GM19043 (cell line): ENCODE measurements at regions not wholly inside any gene's neighbourhood (a gene's known extent, or its start where the extent isn't known, plus 50 kb on each side); places are given as distances from the start of the nearest gene placed in this dataset.

Experiments
- ATAC-seq: cut with Tn5 transposase; IDR thresholded peaks from one replicate; pipeline ENCODE4 v1.9.1; 2021; ENCODE audit warnings: low read depth; ENCODE audit not compliant: unreplicated experiment

DNA sequence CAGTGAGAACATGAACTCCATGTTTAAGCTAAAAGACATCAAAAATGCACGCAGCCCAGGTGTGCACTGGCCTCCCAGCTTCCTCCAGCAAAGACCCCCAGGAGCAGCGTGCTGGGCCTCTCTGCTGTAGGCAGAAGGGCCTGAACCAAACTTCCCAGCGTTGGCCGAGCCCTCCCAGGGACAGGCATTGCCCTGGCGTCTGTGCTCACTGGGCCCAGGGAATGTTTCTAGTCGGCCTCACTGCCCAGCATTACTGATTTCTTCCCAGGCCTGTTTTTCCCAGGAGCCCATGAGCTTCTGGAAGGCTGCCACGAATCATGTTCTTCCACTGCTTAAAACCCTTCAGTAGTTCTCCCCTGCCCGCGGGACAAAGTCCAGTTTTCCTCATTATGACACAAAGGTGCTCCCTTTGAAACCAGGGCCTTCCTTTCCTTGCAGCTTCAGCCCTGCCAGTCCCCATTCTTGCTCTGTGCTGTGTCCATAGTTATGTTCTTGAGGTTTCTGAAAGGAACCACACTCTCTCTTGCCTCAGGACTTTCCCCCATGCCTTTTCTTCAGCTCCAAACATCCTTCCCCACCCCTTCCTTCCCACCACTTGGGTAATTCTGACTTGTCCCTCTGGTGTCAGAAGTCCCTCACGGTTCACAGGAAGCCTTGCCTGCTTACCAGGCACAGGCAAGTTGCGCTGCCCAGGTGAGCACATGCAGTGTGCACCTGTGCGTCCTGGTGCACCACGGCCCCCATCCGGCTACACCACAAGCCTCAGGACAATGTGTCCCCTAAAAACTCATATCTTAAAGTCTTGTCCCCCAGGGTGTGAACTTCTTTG, 93.4 kb upstream of the ENPP6 start:
- ATAC-seq, result no peak

GRCh38 chr4:184310171-184310567, 92.5 kb upstream of the ENPP6 start:
- ATAC-seq, result no peak

DNA sequence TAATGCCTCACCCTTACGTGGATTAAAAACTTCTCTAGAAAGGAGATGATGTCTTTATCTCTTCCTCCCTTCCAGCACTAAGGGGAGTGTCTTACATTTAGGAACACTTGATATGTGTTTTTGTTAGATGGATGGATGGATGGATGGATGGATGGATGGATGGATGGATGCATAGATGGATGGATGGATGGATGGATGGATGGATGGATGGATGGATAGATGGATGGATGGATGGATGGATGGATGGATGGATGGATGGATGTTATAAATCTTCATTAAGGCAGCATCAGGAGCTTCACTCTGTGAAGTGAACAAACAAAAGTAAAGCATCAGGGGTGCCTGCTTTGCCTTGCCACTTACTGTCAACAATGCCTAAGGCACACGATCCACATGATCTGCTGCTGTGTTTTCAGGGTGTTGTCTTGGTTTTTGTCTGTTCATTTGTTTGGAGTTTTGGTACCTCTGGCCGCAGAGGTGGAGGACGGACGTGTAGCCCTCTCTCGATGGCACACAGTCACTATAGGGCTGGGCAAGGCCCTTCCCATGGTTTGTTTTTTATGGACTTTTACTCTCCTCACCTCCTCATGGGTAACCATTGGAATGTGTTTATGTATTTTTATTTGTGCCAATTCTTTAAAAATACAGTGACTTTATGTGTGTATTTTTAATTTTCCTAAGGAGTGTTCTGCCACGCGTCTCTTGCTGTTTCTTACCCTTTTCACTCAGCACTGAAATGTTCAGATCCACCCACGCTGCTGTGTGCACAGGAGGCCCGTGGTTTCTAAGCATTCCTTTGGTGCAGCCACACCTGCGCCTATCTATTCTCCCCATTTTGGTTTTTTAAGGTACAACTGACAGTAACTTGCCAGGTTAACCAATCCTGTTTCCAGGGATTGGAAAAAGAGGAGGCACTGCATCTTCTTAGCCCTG, 91.8 kb upstream of the ENPP6 start:
- no peak for ATAC-seq

GRCh38 chr4:184306949-184307348, 89.3 kb upstream of the ENPP6 start:
- no peak for ATAC-seq

GRCh38 chr4:184306470-184306869, 88.8 kb upstream of the ENPP6 start:
- ATAC-seq, result no peak

DNA sequence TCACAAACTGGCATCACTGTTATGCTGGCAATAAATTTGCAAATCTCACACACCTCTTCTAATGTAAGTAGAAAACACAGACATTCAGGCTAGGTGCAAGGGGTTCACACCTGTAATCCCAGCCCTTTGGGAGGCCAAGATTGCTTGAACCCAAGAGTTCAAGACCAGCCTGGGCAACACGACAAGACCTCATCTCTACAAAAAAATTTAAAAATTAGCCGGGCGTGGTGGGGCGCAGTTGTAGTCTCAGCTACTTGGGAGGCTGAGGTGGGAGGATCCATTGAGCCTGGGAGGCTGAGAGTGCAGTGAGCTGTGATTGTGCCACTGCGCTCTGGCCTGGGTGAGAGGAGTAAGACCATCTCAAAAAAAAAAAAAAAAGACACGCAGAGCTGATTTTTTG, 83.1 kb upstream of the ENPP6 start:
- no peak for ATAC-seq

- ATAC-seq, result no peak
Measured at GRCh38 chr4:184298254-184298653, 80.6 kb upstream of the ENPP6 start.

GRCh38 chr4:184295206-184295605, 77.5 kb upstream of the ENPP6 start:
- no peak for ATAC-seq

DNA sequence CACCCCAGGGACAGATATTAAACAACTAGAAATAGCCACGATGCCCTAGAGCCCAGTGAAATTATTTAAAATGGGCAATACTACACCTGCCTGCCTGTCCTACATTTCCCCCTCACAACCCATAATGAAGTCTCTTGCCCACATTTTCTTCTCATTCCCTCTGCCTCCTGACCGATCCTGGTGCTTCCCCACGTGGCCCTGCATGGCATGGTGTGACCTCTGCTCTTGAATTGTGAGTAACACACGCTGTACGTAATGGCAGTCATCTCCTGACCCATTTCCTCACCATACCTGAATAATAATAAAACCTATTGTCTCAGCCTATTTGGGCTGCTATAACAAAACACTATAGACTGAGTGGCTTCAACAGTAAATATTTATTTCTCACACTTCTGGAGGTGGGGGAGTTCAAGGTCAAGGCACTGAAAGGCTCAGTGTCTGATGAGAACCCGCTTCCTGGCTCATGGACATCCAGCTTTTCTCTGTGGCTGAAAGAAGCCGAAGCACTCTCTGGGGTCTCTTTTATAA, 77.0 kb upstream of the ENPP6 start:
- ATAC-seq, result no peak

- no peak for ATAC-seq
Measured at GRCh38 chr4:184293552-184293951, 75.9 kb upstream of the ENPP6 start.

- no peak for ATAC-seq
Measured at GRCh38 chr4:184292877-184293276, 75.2 kb upstream of the ENPP6 start.

GRCh38 chr4:184292465-184292867, 74.8 kb upstream of the ENPP6 start:
- no peak for ATAC-seq

DNA sequence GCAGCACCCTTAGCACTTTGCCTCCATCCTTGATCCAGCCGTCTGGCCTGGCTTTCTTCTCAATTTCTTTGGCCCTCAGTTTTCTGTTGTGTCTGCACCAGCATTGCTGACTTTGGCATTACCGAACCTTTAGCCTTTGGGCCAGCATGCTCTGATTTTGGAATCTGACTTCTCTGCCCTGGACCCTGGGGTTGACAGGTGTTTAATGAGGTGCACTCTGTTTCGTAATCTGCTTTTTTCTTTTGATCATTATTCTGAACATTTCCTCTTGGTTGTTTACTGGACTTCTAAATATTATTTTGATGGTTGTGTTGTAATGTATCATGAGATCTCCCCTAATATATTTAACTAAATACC, 71.5 kb upstream of the ENPP6 start:
- ATAC-seq, result no peak

DNA sequence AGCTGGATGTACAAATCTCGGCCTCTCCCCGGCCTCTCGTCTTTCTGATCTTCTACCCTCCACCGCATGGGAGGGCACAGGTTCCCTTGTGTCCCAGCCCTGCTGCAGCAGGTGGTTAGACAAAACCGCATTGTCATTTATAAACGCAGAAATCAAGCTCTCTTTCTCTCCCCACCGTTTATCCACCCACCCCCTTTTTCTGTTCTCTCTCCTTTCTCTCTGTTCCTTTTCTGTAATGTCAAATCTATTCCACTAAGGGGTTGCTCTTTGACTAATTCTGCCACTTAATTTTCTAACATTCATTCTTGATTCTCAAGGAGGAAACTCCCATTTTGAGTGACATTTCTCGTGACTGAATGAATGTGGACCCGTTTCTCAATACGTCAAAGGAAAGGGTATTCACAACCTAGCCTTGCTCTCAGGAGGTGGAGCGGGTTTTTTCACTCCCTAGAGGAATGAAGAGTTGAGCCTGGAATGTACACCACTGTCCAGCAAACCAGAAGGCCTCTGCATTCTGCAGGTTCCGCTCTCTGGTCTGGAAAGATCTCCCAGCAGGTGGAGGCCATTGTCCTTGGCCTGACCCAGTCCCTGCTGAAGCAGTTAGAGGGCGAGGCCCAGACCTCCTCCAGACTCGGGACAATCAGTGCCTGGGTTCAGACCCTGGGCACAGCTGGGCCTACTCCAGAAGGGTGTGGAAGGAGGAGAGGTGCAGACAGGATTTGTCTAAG, 70.9 kb upstream of the ENPP6 start:
- ATAC-seq, result peak; percentile 62

GRCh38 chr4:184287697-184288255, 70.1 kb upstream of the ENPP6 start:
- no peak for ATAC-seq

- no peak for ATAC-seq
Measured at GRCh38 chr4:184286358-184286757, 68.7 kb upstream of the ENPP6 start.

DNA sequence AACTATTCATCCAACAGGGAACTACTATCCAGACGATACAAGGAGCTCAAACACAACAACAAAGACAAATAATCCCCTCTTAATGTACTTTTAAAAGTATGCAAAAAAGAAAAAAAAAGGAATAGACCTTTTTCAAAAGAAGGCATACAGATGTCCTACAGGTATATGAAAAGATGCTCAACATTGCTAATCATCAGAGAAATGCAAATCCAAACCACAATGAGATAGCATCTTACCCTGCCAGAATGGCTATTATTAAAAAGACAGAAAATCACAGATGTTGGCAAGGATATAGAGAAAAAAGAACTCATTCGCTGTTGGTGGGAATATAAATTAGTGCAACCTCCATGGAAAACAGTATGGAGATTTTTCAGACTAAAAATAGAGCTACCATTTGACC, 67.1 kb upstream of the ENPP6 start:
- no peak for ATAC-seq

- no peak for ATAC-seq
Measured at GRCh38 chr4:184284336-184284690, 66.6 kb upstream of the ENPP6 start.

DNA sequence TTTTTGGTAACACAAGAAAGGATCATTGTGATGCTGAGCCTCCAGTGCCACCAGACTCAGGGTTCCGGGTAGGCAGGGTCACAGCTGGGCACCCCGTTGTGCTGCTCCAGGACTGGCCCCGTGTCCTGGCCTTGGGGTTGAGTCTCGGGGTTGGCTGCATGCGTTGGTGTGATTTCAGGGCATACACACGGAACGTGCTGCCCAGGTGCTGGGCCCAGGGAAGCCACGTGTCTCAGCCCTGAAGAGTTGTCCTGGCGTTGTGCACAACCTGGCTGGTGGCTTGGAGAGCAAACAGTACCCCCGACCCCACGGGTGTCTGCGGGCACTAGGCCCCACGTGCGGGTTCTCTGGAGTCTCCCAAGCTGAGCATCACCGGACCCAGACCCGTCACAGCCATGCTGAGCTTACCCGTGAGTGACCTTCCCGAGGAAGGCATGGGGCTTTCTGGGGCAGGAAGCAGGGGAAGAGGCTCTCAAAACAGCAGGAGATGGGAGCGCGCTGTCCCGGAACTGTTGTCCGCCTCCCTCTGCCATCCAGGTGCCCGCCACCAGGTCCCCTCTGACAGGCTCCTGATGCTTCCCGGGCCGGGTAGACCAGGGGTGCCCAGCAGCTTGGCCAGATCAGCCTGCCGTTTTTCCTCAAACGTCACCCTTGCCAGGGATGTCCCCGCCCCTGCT, 66.1 kb upstream of the ENPP6 start:
- ATAC-seq, result no peak
